GM18909 (cell line): ENCODE measurements at regions not wholly inside any gene's neighbourhood (a gene's known extent, or its start where the extent isn't known, plus 50 kb on each side); places are given as distances from the start of the nearest gene placed in this dataset.
"Not testable (repeated sequence)": the region's sequence is repeated elsewhere in the genome, so short reads cannot be mapped to it uniquely, and the experiment has no call there.

Source experiments
- ATAC-seq: cut with Tn5 transposase; IDR thresholded peaks from one replicate; pipeline ENCODE4 v1.9.1; 2021; ENCODE audit warnings: mild to moderate bottlenecking; ENCODE audit not compliant: unreplicated experiment, poor library complexity

GRCh38 chr2:21748501-21748900 lies 624.7 kb downstream of the TDRD15 start:
- no peak for ATAC-seq

DNA sequence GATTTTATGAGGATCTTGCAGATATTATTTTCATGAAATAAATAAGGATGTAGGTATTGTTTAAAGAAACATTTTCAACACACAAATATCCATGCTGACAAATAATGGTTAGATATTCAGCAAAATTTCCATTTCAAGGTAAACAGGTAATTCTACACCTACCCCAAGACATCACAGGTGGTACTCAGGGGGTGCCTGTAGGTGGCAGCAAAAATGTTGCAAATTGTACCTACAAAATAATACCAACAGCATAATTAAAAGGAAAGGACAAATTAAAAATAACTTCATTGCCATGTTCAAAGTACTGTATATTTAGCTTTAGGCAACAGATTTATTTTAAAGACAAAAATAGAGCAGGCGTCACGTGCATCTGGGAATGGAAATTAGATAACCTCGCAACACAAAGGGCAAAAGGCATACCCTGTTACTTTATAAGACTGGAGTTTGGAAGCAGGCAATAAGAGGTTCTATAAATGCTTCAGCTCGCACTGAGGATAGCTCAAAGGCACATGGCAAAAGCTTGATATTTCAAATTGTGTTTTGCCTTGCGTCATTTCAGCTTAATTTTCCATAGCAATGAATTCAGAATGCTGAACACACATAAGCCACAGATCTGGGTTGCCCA lies 630.5 kb downstream of the TDRD15 start:
- ATAC-seq: no peak

GRCh38 chr2:21757805-21758430 lies 634.1 kb downstream of the TDRD15 start:
- no peak for ATAC-seq

GRCh38 chr2:21759819-21760218 lies 636.1 kb downstream of the TDRD15 start:
- no peak for ATAC-seq

GRCh38 chr2:21761361-21761760 lies 637.6 kb downstream of the TDRD15 start:
- ATAC-seq: no peak

GRCh38 chr2:21763501-21763900 lies 639.7 kb downstream of the TDRD15 start:
- ATAC-seq: no peak

DNA sequence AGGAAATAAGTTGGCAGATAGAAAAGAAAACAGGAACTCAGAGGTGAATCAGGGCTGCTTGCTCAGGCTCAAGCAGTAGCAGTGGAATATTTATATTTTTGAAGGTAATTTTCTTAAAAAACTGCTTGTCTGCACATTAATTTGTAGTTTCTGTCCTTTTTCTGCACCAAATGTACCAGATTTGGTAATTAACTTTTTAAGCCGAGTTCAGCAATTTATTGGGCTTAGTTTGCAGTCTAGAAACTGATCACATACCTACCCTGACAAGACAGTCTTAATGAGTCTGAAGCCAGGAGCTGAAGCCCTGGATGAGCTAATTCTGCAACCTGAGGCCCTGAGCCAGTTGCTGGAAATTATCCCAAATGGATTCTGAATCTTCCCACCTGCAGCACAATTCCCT lies 647.0 kb downstream of the TDRD15 start:
- no peak for ATAC-seq

DNA sequence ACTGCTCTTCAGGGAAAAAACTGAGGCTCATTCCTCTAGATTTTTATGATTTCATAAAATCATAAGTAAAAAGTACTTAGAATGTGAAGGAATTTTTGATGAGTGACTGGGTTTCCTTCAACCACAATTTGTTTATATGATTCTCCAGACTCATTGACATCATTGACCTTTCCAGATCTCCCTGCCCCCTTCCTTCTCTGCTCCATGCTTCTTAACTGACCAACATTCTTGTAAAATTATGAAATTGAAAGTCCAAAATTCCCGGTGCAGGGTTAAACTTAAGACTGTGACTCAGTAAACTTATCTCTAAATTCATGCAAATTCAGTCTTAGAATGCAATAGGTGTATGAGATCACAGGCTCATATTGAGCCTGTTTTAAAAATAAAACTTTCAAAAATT lies 648.9 kb downstream of the TDRD15 start:
- ATAC-seq: no peak

DNA sequence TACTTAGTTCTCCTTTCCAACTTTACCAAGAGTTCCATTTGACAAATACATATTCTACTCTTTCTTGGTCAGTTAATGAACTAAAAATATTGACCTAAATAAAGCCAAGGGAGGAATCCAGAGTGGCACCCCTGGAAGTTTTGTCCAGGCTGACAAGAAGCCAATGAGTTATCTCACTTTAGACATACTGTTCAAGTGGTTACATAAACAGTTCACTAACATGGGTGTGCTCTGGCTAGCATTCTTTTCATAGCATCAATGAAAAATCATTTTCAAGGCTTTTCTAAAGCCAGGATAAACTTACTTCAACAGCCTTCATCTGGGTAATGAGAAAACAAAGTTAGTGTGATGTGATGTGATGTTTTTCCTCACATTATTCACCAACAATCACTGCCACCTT lies 649.4 kb downstream of the TDRD15 start:
- no peak for ATAC-seq

DNA sequence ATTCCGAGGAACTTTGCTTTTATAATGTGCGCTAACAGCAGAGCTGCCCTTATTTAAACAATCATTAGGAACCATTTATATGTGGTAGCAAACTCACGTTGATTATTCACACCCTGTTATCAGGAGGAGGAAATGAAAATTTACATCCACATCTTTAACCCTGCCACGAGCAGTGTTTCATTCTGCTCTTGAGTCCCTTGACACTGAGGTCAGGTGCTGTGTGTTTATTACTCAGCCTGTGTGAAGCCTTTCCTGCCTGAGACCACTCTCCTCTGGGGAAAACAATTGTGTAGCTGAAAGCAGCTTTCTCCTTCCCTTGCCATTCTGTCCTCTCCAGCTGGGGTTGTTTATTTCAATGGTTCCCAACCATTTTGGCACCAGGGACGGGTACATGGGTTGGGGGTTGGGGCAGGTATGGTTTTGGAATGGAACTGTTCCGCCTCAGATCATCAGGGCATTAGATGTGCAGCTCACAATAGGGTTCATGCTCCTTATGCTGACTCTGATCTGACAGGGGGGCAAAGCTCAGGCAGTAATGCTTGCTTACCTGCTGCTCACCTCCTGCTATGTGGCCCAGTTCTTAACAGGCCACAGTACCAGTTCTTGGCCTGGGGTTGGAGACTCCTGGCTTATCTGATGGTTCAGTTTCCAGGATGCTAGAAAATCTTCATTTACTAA lies 651.1 kb downstream of the TDRD15 start:
- no peak for ATAC-seq

GRCh38 chr2:21779786-21780185 lies 656.0 kb downstream of the TDRD15 start:
- no peak for ATAC-seq

GRCh38 chr2:21781962-21782361 lies 658.2 kb downstream of the TDRD15 start:
- no peak for ATAC-seq

- no peak for ATAC-seq
Observed at GRCh38 chr2:21782866-21783265, 659.1 kb downstream of the TDRD15 start.

DNA sequence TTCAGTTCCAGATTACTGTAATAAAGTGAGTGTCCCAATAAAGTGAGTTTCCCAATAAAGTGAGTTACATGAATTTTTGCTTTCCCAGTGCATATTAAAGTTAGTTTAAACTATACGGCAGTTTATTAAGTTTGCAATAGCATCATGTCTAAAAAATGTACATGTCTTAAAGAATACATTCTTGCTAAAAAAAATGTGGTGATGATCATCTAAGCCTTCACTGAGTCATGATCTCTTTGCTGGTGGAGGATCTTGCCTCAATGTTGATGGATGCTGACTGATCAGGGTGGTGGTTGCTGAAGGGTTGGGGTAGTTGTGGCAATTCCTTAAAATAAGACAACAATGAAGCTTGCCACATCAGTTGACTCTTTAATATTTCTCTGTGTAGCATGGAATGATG lies 664.2 kb downstream of the TDRD15 start:
- no peak for ATAC-seq

GRCh38 chr2:21790311-21790710 lies 666.5 kb downstream of the TDRD15 start:
- ATAC-seq: not testable (repeated sequence)

DNA sequence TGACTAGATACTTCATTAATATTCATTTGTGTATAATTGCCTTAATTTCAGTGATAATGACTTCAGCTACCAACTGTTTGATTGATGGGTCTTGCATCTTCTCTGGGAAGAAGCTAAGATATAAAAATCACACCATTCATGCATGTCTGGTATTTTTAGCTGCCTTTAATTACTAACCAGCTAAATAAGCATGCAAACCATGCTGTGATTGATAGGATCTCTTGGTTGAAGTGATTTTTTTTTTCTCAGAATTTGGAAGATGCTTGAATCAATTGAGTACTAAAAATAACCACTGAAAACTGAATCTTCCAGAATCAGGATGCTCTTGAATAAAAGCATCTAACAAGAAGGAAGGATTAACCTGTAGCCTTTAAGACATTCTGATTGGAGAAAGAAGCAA lies 668.8 kb downstream of the TDRD15 start:
- no peak for ATAC-seq

- no peak for ATAC-seq
Observed at GRCh38 chr2:21793461-21793860, 669.7 kb downstream of the TDRD15 start.

DNA sequence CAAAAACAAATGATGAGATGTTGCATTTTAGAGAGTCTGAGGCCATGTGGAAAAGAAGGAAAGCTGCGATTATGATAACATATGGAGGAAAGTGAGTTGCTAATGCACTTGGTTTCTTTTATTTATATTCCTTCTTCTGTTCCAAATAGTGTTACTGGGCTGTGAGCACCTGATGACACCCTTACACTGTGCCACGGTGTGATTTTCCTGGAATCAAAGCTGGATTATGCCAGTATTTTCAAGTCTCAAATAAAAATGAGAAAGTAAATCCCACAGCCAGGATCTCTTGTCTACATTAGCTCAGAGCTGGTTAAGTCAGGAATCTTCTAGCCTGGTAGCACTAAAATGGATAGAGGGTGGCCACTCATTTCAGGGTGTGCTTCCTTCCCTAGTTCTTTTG lies 670.8 kb downstream of the TDRD15 start:
- no peak for ATAC-seq

DNA sequence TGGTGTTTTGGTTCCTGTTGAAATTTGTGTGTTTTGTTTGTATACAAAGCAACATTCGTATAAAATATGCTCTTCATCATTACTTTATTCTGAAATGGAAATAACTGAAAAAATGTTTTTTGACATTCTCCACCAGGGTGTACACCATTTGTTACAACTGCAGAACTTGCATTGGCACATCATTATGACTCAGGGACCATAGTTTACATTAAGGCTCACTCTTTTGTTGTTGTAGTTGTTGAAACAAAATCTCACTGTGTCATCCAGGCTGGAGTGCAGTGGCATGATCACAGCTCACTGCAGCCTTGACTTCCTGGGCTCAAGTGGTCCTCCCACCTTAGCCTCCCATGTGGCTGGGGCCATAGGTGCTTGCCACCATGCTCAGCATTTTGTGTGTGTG lies 676.6 kb downstream of the TDRD15 start:
- no peak for ATAC-seq

DNA sequence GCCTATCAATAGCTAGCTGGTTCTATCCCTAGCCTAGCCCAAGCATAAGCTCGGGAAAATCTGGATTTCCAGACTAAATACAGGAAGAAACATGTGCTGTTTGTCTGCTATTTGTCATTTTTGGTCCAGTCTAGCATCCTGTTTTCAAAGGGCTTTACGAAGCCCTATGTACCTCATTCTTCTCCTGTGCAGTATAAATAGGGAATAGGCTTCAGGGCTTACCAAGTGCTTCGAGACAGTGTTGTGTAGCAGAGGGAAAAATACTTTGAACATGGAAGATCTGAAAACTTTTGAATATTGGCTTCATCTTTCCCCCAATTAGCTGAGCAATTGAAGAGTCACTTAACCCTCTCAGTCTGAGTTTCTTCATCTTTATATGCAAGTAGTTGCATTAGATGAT lies 679.8 kb downstream of the TDRD15 start:
- no peak for ATAC-seq

GRCh38 chr2:21804151-21804550 lies 680.4 kb downstream of the TDRD15 start:
- no peak for ATAC-seq

DNA sequence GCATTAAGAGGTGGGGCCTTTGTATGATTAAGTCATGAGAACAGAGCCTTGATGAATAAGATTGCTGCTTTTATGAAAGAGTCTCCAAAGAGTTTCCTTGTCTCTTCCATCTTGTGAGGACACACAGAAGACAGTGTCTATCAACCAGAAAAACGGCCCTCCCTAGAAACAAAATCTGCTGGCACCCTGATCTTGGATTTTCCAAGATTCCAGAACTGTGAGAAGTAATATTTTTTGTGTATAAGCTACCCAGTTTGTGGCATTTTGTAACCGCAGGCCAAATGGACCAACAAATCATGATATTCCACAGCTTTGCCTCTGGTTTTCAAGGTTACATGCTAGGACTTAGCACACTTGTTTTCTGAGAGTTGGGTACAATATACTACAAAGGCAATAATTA lies 687.8 kb downstream of the TDRD15 start:
- ATAC-seq: no peak
